GM18951 (cell line): ENCODE measurements at regions not wholly inside any gene's neighbourhood (a gene's known extent, or its start where the extent isn't known, plus 50 kb on each side); places are given as distances from the start of the nearest gene placed in this dataset.

Source experiments
- POLR2A ChIP-seq: IDR thresholded peaks from 4 replicates; pipeline ENCODE4 v1.6.1; 2011; ENCODE audit warnings: mild to moderate bottlenecking; ENCODE audit not compliant: insufficient read length, insufficient read depth; ENCODE audit errors: extremely low read depth
- in situ Hi-C: fragments of 300-500 bp; cut with MboI; formaldehyde crosslinking; loops from one replicate; pipeline ENCODE4 v1.12.0; 2022; ENCODE audit warnings: low sequenced_read_pairs, mixed read lengths, inconsistent platforms; ENCODE audit not compliant: unreplicated experiment

- in situ Hi-C loops, result loop anchor here (25.0 kb wide), 1 partner anchor 576 kb away; no protein-coding TSS in a partner anchor
Measured at GRCh38 chr21:8987896-8988295, 1533.5 kb upstream of the TPTE start.

- in situ Hi-C loops, result loop anchor here (25.0 kb wide), 1 partner anchor 576 kb away; no protein-coding TSS in a partner anchor
Measured at GRCh38 chr21:8988696-8989095, 1532.7 kb upstream of the TPTE start.

GRCh38 chr21:8989261-8989711, 1532.1 kb upstream of the TPTE start:
- in situ Hi-C loops, result loop anchor here (25.0 kb wide), 1 partner anchor 577 kb away; no protein-coding TSS in a partner anchor
- TF ChIP-seq POLR2A, result no peak

More at GRCh38 chr21:8988696-8989095, 1532.7 kb upstream of the TPTE start:
- TF ChIP-seq POLR2A, result no peak

- in situ Hi-C loops, result loop anchor here (10.0 to 25.0 kb wide), 3 partner anchors 535 to 745 kb away; no protein-coding TSS in a partner anchor
- no peak for TF ChIP-seq POLR2A
Measured at GRCh38 chr21:8989721-8990325, 1531.6 kb upstream of the TPTE start.

GRCh38 chr21:8990326-8991087, 1530.9 kb upstream of the TPTE start:
- in situ Hi-C loops, result loop anchor here (10.0 to 25.0 kb wide), 3 partner anchors 536 to 746 kb away; no protein-coding TSS in a partner anchor
- no peak for TF ChIP-seq POLR2A

GRCh38 chr21:8991088-8991907, 1530.1 kb upstream of the TPTE start:
- no peak for TF ChIP-seq POLR2A
- in situ Hi-C loops, result loop anchor here (10.0 to 25.0 kb wide), 3 partner anchors 536 to 746 kb away; no protein-coding TSS in a partner anchor

- in situ Hi-C loops, result loop anchor here (10.0 to 25.0 kb wide), 3 partner anchors 537 to 747 kb away; no protein-coding TSS in a partner anchor
- no peak for TF ChIP-seq POLR2A
Measured at GRCh38 chr21:8991968-8992621, 1529.3 kb upstream of the TPTE start.

- in situ Hi-C loops, result loop anchor here (10.0 to 25.0 kb wide), 3 partner anchors 538 to 748 kb away; no protein-coding TSS in a partner anchor
- TF ChIP-seq POLR2A, result no peak
Measured at GRCh38 chr21:8992731-8993174, 1528.6 kb upstream of the TPTE start.

- in situ Hi-C loops, result loop anchor here (10.0 to 25.0 kb wide), 3 partner anchors 539 to 749 kb away; no protein-coding TSS in a partner anchor
- TF ChIP-seq POLR2A, result no peak
Measured at GRCh38 chr21:8993284-8993942, 1528.0 kb upstream of the TPTE start.

- in situ Hi-C loops, result loop anchor here (10.0 to 25.0 kb wide), 3 partner anchors 539 to 749 kb away; no protein-coding TSS in a partner anchor
- no peak for TF ChIP-seq POLR2A
Measured at GRCh38 chr21:8993943-8994639, 1527.3 kb upstream of the TPTE start.
